Liver (tissue), 8 donors: ENCODE measurements at regions not wholly inside any gene's neighbourhood (a gene's known extent, or its start where the extent isn't known, plus 50 kb on each side); places are given as distances from the start of the nearest gene placed in this dataset.

Experiments used
- DNase-seq: peaks from one replicate; pipeline ENCODE4 v3.0.0-alpha.2; 2017; ENCODE audit warnings: low spot score
- H3K27ac ChIP-seq, 2 donors: one replicate each; pipeline ENCODE4 v1.7.0; 2013; ENCODE audit warnings: inconsistent platforms in 2 of 2, low read length in 2 of 2, control low read depth in 1 of 2, low read depth in 1 of 2, mild to moderate bottlenecking in 1 of 2
- H3K27me3 ChIP-seq, 4 donors: one replicate each; pipeline versions ENCODE4 v1.6.1 to v1.7.0; 2013; ENCODE audit warnings: low read length in 3 of 4, inconsistent platforms in 1 of 4, mild to moderate bottlenecking in 1 of 4, moderate library complexity in 1 of 4; ENCODE audit not compliant: control insufficient read depth in 4 of 4, insufficient read depth in 4 of 4
- H3K36me3 ChIP-seq, 4 donors: one replicate each; pipeline versions ENCODE4 v1.6.1 to v1.7.0; 2013; ENCODE audit warnings: low read length in 3 of 4, mild to moderate bottlenecking in 3 of 4, low read depth in 1 of 4, moderate library complexity in 1 of 4; ENCODE audit not compliant: control insufficient read depth in 4 of 4, insufficient read depth in 3 of 4
- H3K4me1 ChIP-seq, 4 donors: one replicate each; pipeline versions ENCODE4 v1.6.1 to v1.7.0; 2013; ENCODE audit warnings: low read length in 3 of 4, mild to moderate bottlenecking in 3 of 4, moderate library complexity in 1 of 4; ENCODE audit not compliant: control insufficient read depth in 4 of 4, insufficient read depth in 4 of 4
- H3K4me3 ChIP-seq, 3 donors: one replicate each; pipeline versions ENCODE4 v1.6.1 to v1.7.0; 2013; ENCODE audit warnings: low read length in 3 of 3, control low read depth in 1 of 3, low read depth in 1 of 3, mild to moderate bottlenecking in 1 of 3
- H3K9ac ChIP-seq, 2 donors: one replicate each; pipeline ENCODE4 v1.7.0; 2013; ENCODE audit warnings: low read length in 2 of 2, mild to moderate bottlenecking in 2 of 2, moderate library complexity in 2 of 2, control low read depth in 1 of 2, low read depth in 1 of 2
- H3K9me3 ChIP-seq, 4 donors: one replicate each; pipeline versions ENCODE4 v1.6.1 to v1.7.0; 2013; ENCODE audit warnings: low read length in 3 of 4; ENCODE audit not compliant: control insufficient read depth in 4 of 4
- ATF3 ChIP-seq: IDR thresholded peaks from 2 replicates; pipeline ENCODE4 v1.6.1; 2016; ENCODE audit warnings: antibody characterized with exemption
- CTCF ChIP-seq: fragments of 150-350 bp; IDR thresholded peaks from 2 replicates; pipeline ENCODE4 v1.5.1; 2017; ENCODE audit warnings: improper control_type of control experiment, low read depth, low read length; ENCODE audit not compliant: missing input control
- EGR1 ChIP-seq, 2 donors: IDR thresholded peaks; 2 replicates each; pipeline ENCODE4 v1.6.1; 2016 to 2018; ENCODE audit warnings: antibody characterized with exemption in 2 of 2, low read depth in 2 of 2
- FOXA1 ChIP-seq: IDR thresholded peaks from 2 replicates; pipeline ENCODE4 v1.6.1; 2016; ENCODE audit warnings: antibody characterized with exemption
- FOXA2 ChIP-seq: IDR thresholded peaks from 2 replicates; pipeline ENCODE4 v1.6.1; 2016; ENCODE audit warnings: antibody characterized with exemption
- GABPA ChIP-seq, 2 donors: IDR thresholded peaks in 1 of 2; conservative IDR thresholded peaks in 1 of 2; 2 replicates each; pipeline ENCODE4 v1.6.1; 2016; ENCODE audit warnings: antibody characterized with exemption in 2 of 2, mild to moderate bottlenecking in 1 of 2, moderate library complexity in 1 of 2
- HNF4A ChIP-seq, 2 donors: conservative IDR thresholded peaks; 2 replicates each; pipeline ENCODE4 v1.6.1; 2016; ENCODE audit warnings: antibody characterized with exemption in 2 of 2, mild to moderate bottlenecking in 2 of 2
- HNF4G ChIP-seq: IDR thresholded peaks from 2 replicates; pipeline ENCODE4 v1.6.1; 2016; ENCODE audit warnings: antibody characterized with exemption
- JUND ChIP-seq, 2 donors: IDR thresholded peaks; 2 replicates each; pipeline ENCODE4 v1.6.1; 2016; ENCODE audit warnings: antibody characterized with exemption in 2 of 2
- MAX ChIP-seq: IDR thresholded peaks from 2 replicates; pipeline ENCODE4 v1.6.1; 2016; ENCODE audit warnings: antibody characterized with exemption
- NR2F2 ChIP-seq: IDR thresholded peaks from 2 replicates; pipeline ENCODE4 v1.6.1; 2016; ENCODE audit warnings: antibody characterized with exemption
- RAD21 ChIP-seq, 2 donors: IDR thresholded peaks; 2 replicates each; pipeline ENCODE4 v1.6.1; 2016; ENCODE audit warnings: antibody characterized with exemption in 2 of 2, mild to moderate bottlenecking in 2 of 2
- REST ChIP-seq: IDR thresholded peaks from 2 replicates; pipeline ENCODE4 v1.6.1; 2016; ENCODE audit warnings: antibody characterized with exemption, mild to moderate bottlenecking
- RXRA ChIP-seq, 2 donors: IDR thresholded peaks; 2 replicates each; pipeline ENCODE4 v1.6.1; 2017 to 2018; ENCODE audit warnings: antibody characterized with exemption in 2 of 2, mild to moderate bottlenecking in 1 of 2
- SP1 ChIP-seq: IDR thresholded peaks from 2 replicates; pipeline ENCODE4 v1.6.1; 2018; ENCODE audit warnings: antibody characterized with exemption, mild to moderate bottlenecking
- TAF1 ChIP-seq: conservative IDR thresholded peaks from 2 replicates; pipeline ENCODE4 v1.6.1; 2016; ENCODE audit warnings: antibody characterized with exemption, mild to moderate bottlenecking
- YY1 ChIP-seq: IDR thresholded peaks from 2 replicates; pipeline ENCODE4 v1.6.1; 2016; ENCODE audit warnings: antibody characterized with exemption, mild to moderate bottlenecking
- ZBTB33 ChIP-seq: IDR thresholded peaks from 2 replicates; pipeline ENCODE4 v1.6.1; 2016; ENCODE audit warnings: antibody characterized with exemption
- WGBS: extraction: QIAGEN DNeasy Blood & Tissue Kit; methylation state at CpG from one replicate; pipeline ENCODE4 v1.1.7; 2013; 5-methylcytosine and 5-hydroxymethylcytosine counted together
- donor health status: healthy.
- donor health status: healthy.
- donor health status: healthy.
- donor health status: healthy.
- donor health status: healthy.

GRCh38 chr6:795046-795685, 102.2 kb upstream of the EXOC2 start:
- no peak overlapping the region for H3K4me3 ChIP-seq
- H3K27ac ChIP-seq, result no peak overlapping the region
- peaks cover 0 to 4% (median 1%) of the 10 kb centered on the region in 4 donors for H3K27me3 ChIP-seq
- TF ChIP-seq YY1, result no peak
- no peak overlapping the region for H3K9ac ChIP-seq
- H3K36me3 ChIP-seq, result no peaks in the 10 kb centered on the region
- DNase-seq, result no peak
- peaks cover 0 to 2% (median 0%) of the 10 kb centered on the region in 4 donors for H3K4me1 ChIP-seq
- H3K9me3 ChIP-seq, result peaks cover 0 to 4% (median 0%) of the 10 kb centered on the region in 4 donors
- WGBS, result 46% methylated on average over 11 of the region's 11 CpGs

- TF ChIP-seq RXRA (IDR thresholded peaks at IDR 0.05) (no peak), FOXA2 (no peak), SP1 (no peak), JUND (IDR thresholded peaks at IDR 0.05) (no peak), NR2F2 (no peak), MAX (no peak), YY1 (no peak), ATF3 (no peak), GABPA (IDR thresholded peaks at IDR 0.05 in 1 of 2, conservative IDR thresholded peaks at IDR 0.05 in 1 of 2) (no peak), ZBTB33 (no peak), CTCF (no peak), EGR1 (IDR thresholded peaks at IDR 0.05; ENCODE audit: low read depth in 2 of 2) (no peak), TAF1 (no peak), REST (no peak), RAD21 (IDR thresholded peaks at IDR 0.05) (no peak), FOXA1 (no peak), HNF4G (no peak), HNF4A (conservative IDR thresholded peaks at IDR 0.05) (no peak)
- peaks cover 0 to 4% (median 0%) of the 10 kb centered on the region in 4 donors for H3K9me3 ChIP-seq
- H3K27me3 ChIP-seq, result peaks cover 0 to 5% (median under 1%) of the 10 kb centered on the region in 4 donors
- H3K4me3 ChIP-seq, result no peak overlapping the region
- no peak for DNase-seq
- no peak overlapping the region for H3K27ac ChIP-seq
- no peak overlapping the region for H3K9ac ChIP-seq
- WGBS, result 82% methylated on average over 13 of the region's 13 CpGs
- peaks cover 0 to under 1% (median 0%) of the 10 kb centered on the region in 4 donors for H3K4me1 ChIP-seq
- no peaks in the 10 kb centered on the region for H3K36me3 ChIP-seq
Measured at GRCh38 chr6:793261-793660, 100.3 kb upstream of the EXOC2 start.
